B cell (primary cell): ENCODE measurements at regions not wholly inside any gene's neighbourhood (a gene's known extent, or its start where the extent isn't known, plus 50 kb on each side); places are given as distances from the start of the nearest gene placed in this dataset.

Experiments used
- ATAC-seq: fragments of 200-7000 bp; cut with Tn5 transposase; one replicate; pipeline ENCODE4 v1.10.0; 2021; ENCODE audit warnings: low read depth, mild to moderate bottlenecking, moderate number of reproducible peaks, moderate library complexity
- CTCF ChIA-PET: fragments of 350-600 bp; sonication (Branson Sonifier 250); formaldehyde crosslinking; loops from one replicate; lab custom pipeline; 2021; ENCODE audit warnings: antibody characterized with exemption, inconsistent platforms; lab: Charles Lee
- POLR2A ChIA-PET: fragments of 350-600 bp; sonication (Branson Sonifier 250); formaldehyde crosslinking; loops from one replicate; lab custom pipeline; 2021; ENCODE audit warnings: antibody characterized with exemption; lab: Charles Lee
- DNase-seq: peaks from one replicate; pipeline ENCODE4 v3.0.0; 2013
- H2AFZ ChIP-seq: 2 replicates; pipeline ENCODE4 v1.6.1; 2012; ENCODE audit warnings: mild to moderate bottlenecking, low read depth, low read length; ENCODE audit not compliant: insufficient read depth, poor library complexity, severe bottlenecking
- H3K27ac ChIP-seq, 2 donors: 1 replicate in 1 of 2; 2 replicates in 1 of 2; pipeline ENCODE4 v1.5.1; 2012 to 2013; ENCODE audit warnings: low read length in 2 of 2, mild to moderate bottlenecking in 2 of 2, moderate library complexity in 1 of 2
- H3K27me3 ChIP-seq, 4 experiments: fragments of 200-600 bp in 1 of 4; sonication (generic) in 1 of 4; replicated peaks in 1 of 4; 1 replicate in 2 of 4; 2 replicates in 2 of 4; pipeline versions ENCODE4 v1.6.1 to v1.7.0; 2013 to 2016; ENCODE audit warnings: low read length in 3 of 4, mild to moderate bottlenecking in 2 of 4, mixed read lengths in 1 of 4, moderate library complexity in 1 of 4; ENCODE audit not compliant: insufficient read depth in 4 of 4, control insufficient read depth in 3 of 4; ENCODE audit errors: control extremely low read depth in 1 of 4
- H3K36me3 ChIP-seq, 2 experiments: replicated peaks in 1 of 2; 1 replicate in 1 of 2; 2 replicates in 1 of 2; pipeline versions ENCODE4 v1.6.1 to v1.7.1; 2013; ENCODE audit warnings: low read length in 1 of 2; ENCODE audit not compliant: insufficient read depth in 2 of 2, control insufficient read depth in 1 of 2; ENCODE audit errors: control extremely low read depth in 1 of 2, extremely low read depth in 1 of 2
- H3K4me1 ChIP-seq, 2 donors: fragments of 200-600 bp in 1 of 2; sonication (generic) in 1 of 2; 1 replicate in 1 of 2; 2 replicates in 1 of 2; pipeline versions ENCODE4 v1.5.1 to v1.6.1; 2013 to 2017; ENCODE audit warnings: low read length in 2 of 2; ENCODE audit not compliant: control insufficient read depth in 2 of 2, insufficient read depth in 2 of 2
- H3K4me2 ChIP-seq: replicated peaks from 2 replicates; pipeline ENCODE3; 2012; ENCODE audit warnings: mild to moderate bottlenecking, low read depth, low read length; ENCODE audit not compliant: poor library complexity, severe bottlenecking
- H3K4me3 ChIP-seq, 5 experiments: fragments of 200-600 bp in 1 of 5; sonication (generic) in 1 of 5; 1 replicate in 3 of 5; 2 replicates in 2 of 5; pipeline versions ENCODE4 v1.5.1 to v1.7.0; 2011 to 2016; ENCODE audit warnings: low read length in 4 of 5, mild to moderate bottlenecking in 4 of 5, low read depth in 2 of 5, control low read depth in 1 of 5, moderate library complexity in 1 of 5; ENCODE audit not compliant: insufficient read depth in 1 of 5; ENCODE audit errors: control extremely low read depth in 1 of 5, extremely low read depth in 1 of 5
- H3K79me2 ChIP-seq: fragments of 200-600 bp; sonication (generic); one replicate; pipeline ENCODE4 v1.6.0; 2016; ENCODE audit warnings: low read length; ENCODE audit not compliant: control insufficient read depth, insufficient read depth
- H3K9ac ChIP-seq: fragments of 200-600 bp; sonication (generic); 2 replicates; pipeline ENCODE4 v1.6.1; 2017; ENCODE audit warnings: mild to moderate bottlenecking, low read length, moderate library complexity
- H3K9me3 ChIP-seq, 3 donors: one replicate each; pipeline versions ENCODE4 v1.6.1 to v1.7.1; 2013; ENCODE audit warnings: low read length in 2 of 3; ENCODE audit not compliant: control insufficient read depth in 2 of 3, insufficient read depth in 1 of 3; ENCODE audit errors: control extremely low read depth in 1 of 3
- H4K20me1 ChIP-seq: 2 replicates; pipeline ENCODE4 v1.6.0; 2012; ENCODE audit warnings: mild to moderate bottlenecking, low read length; ENCODE audit not compliant: insufficient read depth, control insufficient read depth, poor library complexity, severe bottlenecking
- H3K27ac Mint-ChIP-seq: one replicate; pipeline ENCODE4 v1.8.0; 2021; ENCODE audit warnings: mixed read lengths
- H3K27me3 Mint-ChIP-seq: one replicate; pipeline ENCODE4 v1.8.0; 2021; ENCODE audit warnings: mixed read lengths
- H3K4me1 Mint-ChIP-seq: one replicate; pipeline ENCODE4 v1.8.0; 2021; ENCODE audit warnings: mixed read lengths
- H3K4me3 Mint-ChIP-seq: one replicate; pipeline ENCODE4 v1.8.0; 2021; ENCODE audit warnings: mixed read lengths
- H3K9me3 Mint-ChIP-seq: one replicate; pipeline ENCODE4 v1.8.0; 2022; ENCODE audit warnings: mixed read lengths; ENCODE audit not compliant: insufficient read depth
- CTCF ChIP-seq: fragments of 200-600 bp; IDR thresholded peaks from one replicate; pipeline ENCODE4 v1.8.0; 2022; ENCODE audit warnings: antibody characterized with exemption, mild to moderate bottlenecking
- EZH2 ChIP-seq: IDR thresholded peaks from 2 replicates; pipeline ENCODE4 v1.6.1; 2012; ENCODE audit warnings: borderline replicate concordance, low read depth, mild to moderate bottlenecking, moderate library complexity, low read length; ENCODE audit not compliant: insufficient read depth, poor library complexity, severe bottlenecking
- WGBS: methylation state at CpG from one replicate; pipeline ENCODE4 v1.1.5; 2013; ENCODE audit warnings: missing lambda C conversion rate; ENCODE audit not compliant: insufficient coverage; 5-methylcytosine and 5-hydroxymethylcytosine counted together
- intact Hi-C: fragments of 100-400 bp; cut with micrococcal nuclease; formaldehyde crosslinking; loops from one replicate; pipeline ENCODE4 v1.10.0; 2022

GRCh38 chr7:15857026-15857425, 170.5 kb upstream of the MEOX2 start:
- CTCF ChIA-PET = no interaction called here
- intact Hi-C loops = no loop called here
- H3K36me3 ChIP-seq = no peaks in the 10 kb centered on the region
- ATAC-seq (no peak), DNase-seq (no peak)
- Mint-ChIP-seq H3K4me1 (no peaks in the 10 kb centered on the region), H3K27ac (no peak overlapping the region), H3K27me3 (no peaks in the 10 kb centered on the region), H3K4me3 (no peak overlapping the region), H3K9me3 (peaks cover 4% of the 10 kb centered on the region)
- no peaks in the 10 kb centered on the region for H4K20me1 ChIP-seq
- no peaks in the 10 kb centered on the region for H3K27me3 ChIP-seq
- no peak overlapping the region for H3K9ac ChIP-seq
- no peak overlapping the region for H3K4me3 ChIP-seq
- H3K4me1 ChIP-seq = no peaks in the 10 kb centered on the region
- H3K27ac ChIP-seq = no peak overlapping the region
- H3K79me2 ChIP-seq = no peaks in the 10 kb centered on the region
- no peaks in the 10 kb centered on the region for H3K9me3 ChIP-seq
- H2AFZ ChIP-seq = no peak overlapping the region
- POLR2A ChIA-PET = no interaction called here
- 94% methylated on average over 2 of the region's 3 CpGs for WGBS
- no peak overlapping the region for H3K4me2 ChIP-seq
- TF ChIP-seq CTCF = no peak
- no peak for TF ChIP-seq EZH2

- no peak overlapping the region for H3K4me2 ChIP-seq
- H3K27me3 ChIP-seq = no peaks in the 10 kb centered on the region
- no peaks in the 10 kb centered on the region for H3K36me3 ChIP-seq
- no peaks in the 10 kb centered on the region for H3K4me1 Mint-ChIP-seq
- intact Hi-C loops = no loop called here
- no peak overlapping the region for H2AFZ ChIP-seq
- no peaks in the 10 kb centered on the region for H3K79me2 ChIP-seq
- no peaks in the 10 kb centered on the region for H3K9me3 ChIP-seq
- no peak overlapping the region for H3K4me3 Mint-ChIP-seq
- H3K27ac Mint-ChIP-seq = no peak overlapping the region
- H3K4me1 ChIP-seq = no peaks in the 10 kb centered on the region
- ChIA-PET POLR2A (no interaction called here), CTCF (no interaction called here)
- peaks cover 4% of the 10 kb centered on the region for H3K9me3 Mint-ChIP-seq
- no peaks in the 10 kb centered on the region for H4K20me1 ChIP-seq
- no peaks in the 10 kb centered on the region for H3K27me3 Mint-ChIP-seq
- TF ChIP-seq CTCF (no peak), EZH2 (no peak)
- no peak overlapping the region for H3K4me3 ChIP-seq
- H3K9ac ChIP-seq = no peak overlapping the region
- ATAC-seq = no peak
- no peak overlapping the region for H3K27ac ChIP-seq
- DNase-seq = no peak
These were observed 169.8 kb upstream of the MEOX2 start for GRCh38 chr7:15856311-15856710.
